ENCODE measurements at regions not wholly inside any gene's neighbourhood (a gene's known extent, or its start where the extent isn't known, plus 50 kb on each side); places are given as distances from the start of the nearest gene placed in this dataset.
"Not testable (repeated sequence)": the region's sequence is repeated elsewhere in the genome, so short reads cannot be mapped to it uniquely, and the experiment has no call there.

DNA sequence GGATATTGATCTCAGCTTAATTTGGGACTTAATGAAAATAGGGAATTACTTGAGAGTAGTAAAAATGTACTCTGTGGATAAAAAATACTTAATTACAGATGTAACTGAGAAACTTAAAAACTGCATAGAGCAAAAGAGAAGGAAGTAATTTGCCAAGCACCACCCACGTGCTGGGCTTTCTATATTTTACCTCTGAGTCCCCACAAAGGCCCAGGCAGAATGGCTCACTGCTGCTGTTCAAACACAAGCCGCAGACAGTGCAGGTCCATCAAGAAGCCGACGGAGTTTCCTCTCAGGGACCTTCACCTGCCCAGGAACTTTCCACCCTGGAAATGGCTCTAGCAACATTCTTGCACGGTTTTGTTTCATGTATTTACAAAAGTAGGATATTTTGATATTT is 77.2 kb upstream of the TRPM1 start:
- DNase-seq (ENCODE audit: low spot score) = no peak

DNA sequence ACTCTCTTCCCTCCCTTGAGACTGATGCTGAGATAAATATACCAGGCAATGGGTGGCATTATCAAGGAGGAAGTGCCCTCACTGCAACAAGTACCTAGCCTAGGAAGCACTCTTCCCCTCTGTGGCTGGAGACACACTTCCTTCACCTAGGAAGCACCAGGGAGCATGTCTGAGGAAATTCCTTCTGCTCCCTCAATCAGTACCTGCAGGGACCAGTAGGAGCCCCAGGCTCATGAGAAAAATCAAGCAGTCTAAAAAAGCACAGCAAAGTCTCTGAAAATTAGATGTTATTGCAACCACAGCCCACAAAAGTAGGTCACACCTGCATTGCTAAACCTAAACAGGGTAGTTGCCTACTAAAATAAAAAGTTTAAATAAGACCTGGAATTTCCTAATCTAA is 78.2 kb upstream of the TRPM1 start:
- DNase-seq (ENCODE audit: low spot score) = no peak

DNA sequence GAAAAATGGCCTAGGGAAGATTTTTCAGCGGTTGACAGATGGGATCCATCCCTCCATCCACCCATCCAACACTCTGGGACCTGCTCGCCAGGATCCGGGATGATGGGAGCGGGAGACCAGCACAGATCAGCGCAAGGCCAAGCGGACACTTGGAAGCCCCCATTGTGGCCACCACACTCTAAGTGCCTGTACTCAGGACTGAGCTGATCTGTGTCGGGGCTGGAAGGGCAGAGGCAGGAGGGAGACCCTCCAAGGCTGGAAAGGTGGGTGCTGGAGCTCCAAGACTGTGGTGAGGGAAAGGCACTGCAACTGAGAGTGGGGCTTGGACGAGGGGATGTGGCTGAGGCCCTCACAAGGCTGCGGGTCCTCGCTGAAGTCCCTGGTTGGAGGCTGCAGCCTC is 91.8 kb upstream of the TRPM1 start:
- DNase-seq (ENCODE audit: low spot score) = no peak

DNA sequence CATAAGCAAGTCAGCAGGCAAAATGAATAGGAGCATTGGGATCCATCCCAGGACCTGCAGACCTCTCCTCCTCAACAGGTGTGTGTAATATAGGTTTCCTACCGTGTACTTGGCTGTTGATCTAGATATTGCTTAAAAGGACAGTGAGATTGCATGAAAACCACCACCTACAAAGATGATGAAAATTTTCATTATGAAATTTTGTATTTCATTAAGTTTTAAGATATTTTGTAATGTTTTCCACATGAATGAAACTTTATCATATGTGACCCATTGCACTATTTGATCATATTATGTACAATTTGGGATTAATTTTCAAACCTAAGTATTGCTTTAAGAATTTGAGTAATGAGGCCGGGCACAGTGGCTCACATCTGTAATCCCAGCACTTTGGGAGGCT is 94.3 kb upstream of the TRPM1 start:
- no peak for DNase-seq (ENCODE audit: low spot score)

DNA sequence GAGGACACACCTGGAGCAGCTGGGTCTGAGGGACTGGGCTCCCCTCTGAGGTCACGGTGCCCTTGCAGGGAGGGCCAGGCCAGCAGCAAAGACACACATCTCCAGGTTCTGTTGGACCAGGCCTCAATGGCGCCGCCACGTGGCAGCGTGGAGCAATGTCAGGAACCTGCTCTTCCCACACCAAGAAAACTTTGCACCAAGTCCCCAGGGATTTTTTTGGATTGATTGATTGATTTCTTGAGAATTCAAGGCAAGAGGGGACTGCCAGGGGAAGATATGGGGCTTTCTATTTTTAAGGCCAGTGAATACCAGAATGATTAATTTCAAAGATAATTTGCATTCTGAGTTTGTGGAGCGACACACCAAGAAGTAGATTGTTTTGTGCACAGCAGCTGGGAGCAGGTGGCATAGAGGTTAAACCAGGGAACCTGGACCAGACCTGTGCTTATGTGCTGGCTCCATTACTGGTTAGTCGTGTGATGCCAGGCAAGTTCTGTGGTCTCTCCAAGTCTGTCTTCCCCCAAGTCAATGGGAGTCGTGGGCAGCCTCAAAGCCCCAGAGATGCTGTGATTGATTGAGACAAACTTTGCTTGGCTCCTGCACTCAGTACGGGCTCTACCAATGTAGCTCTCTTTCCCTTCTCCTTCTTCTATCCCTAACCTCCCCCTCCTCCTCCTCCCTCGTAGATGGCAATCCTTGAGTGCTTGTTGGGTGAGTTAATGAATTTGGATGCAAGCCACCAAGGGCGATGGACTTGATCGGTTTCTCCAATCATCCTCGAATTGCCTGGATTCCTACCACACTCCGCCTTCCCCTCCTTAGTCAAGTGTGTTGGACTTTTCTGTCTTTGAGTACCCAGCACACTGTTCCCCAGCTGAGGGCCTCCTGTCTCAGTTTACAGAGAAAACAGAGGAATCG is 96.2 kb upstream of the TRPM1 start:
- DNase-seq (ENCODE audit: low spot score) = peak; percentile 45

DNA sequence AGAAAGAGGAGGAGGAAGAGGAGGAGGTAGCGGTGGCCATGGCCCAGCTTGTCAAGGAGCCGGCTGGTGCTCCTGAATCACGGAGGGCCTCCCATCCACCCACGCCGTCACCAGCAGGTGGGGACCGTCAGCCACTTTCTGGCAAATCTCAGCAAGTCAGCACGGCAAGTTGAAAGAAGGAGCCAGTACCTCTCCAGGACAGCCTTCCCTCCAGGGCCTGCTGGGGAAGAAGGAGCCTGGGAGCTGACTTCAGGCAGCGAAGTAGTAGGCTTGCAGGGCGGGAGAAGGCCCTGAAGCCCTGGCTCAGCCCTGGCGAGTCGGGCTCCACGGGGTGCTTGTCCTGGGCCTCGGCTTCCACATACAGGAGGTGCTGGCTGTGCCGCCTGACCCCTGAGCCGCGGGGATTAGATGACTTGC is 99.2 kb upstream of the TRPM1 start:
- DNase-seq (ENCODE audit: low spot score) = peak; percentile 50

DNA sequence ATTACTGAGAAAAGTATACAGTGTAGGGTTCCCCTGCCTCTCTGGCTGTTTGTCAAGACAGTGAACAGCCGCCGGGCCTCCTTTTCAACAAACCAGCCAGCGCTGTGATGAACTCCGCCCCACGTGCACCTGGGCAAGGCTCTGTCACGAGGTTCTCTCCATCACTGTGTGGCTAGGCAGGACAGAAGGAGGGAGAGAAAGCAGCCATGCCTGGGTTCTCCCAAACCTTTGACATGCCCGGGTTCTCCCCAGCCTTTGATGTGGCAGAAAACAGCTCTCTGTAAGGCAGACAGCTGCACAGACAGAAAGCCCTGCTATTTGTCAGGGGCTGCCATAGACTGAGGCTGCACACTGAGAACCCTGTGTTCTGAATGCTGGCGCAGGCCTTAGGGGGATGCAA is 101.4 kb upstream of the TRPM1 start:
- DNase-seq (ENCODE audit: low spot score) = no peak

DNA sequence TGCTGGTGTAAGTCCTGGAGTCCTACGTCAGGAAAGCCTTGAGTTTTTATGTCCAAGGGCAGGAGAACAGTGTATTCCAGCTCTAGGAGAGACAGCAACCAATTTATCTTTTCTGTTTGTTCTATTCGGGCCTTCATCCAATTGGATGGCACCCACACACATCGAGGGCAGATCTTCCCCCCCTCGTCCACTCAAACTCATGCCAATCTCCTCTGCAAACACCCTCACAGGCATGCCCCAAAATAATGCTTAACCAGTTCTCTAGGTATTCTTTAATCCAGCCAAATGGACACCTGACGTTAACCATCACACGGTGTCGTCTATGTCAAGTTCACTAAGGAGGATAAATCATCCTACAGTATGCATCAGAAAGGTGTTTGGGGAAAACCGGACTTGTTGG is 102.5 kb upstream of the TRPM1 start:
- no peak for DNase-seq (ENCODE audit: low spot score)

DNA sequence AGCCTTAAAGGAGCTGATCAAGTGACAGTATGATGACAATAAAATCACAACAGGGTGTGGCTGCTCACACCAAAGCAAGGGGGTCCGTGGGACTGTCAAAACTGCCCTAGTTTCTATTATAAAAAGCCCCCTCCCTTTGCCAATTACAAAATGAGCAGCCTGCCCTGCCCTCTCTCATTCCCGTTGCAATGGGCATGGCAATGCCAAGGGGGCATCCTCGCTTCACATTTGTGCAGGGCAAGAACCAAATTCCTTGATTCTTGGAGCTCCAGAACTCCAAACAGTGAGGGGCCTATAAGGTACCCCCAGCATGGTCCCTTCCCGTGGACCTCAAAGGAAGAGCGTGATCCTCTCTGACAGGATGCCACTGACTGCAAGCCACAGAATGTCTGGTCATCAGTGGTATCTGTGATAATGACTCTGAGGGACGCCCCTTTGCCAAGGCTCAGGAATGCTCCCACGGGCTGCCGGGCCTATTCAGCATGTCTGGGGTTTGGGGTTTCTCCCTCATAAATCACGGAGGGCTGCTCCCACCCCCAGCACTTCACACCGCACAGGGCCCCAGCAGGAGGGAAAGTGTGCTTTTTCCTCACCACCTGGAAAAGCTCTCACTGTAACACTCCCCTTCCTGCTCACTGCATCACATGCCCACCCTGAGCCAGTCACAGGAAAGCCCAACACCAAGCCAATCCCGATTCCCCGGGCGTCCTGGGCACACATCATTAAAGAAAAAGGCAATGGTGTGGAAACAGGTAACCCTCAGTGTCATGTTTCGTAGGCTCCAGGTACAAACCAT is 105.1 kb upstream of the TRPM1 start:
- DNase-seq (ENCODE audit: low spot score) = no peak

DNA sequence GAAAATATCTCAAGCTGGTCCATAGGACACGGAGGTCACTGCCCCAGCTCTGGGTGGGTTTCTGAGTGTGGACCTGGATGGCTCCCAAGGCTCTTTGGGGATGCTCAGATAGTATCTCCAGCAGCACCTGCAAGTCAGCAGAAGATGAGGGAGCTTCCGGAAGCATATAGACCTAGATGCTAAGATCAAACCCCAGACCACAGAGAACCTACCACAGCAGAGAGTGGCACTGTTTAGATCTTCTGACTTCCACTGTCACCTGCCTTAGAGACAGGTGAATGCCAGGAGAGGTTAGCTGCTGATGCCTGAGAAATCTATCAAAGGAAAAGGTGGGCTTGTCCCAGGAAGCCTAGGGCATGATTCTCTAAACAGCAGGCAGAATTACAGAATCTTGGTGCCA is 105.7 kb upstream of the TRPM1 start:
- no peak for DNase-seq (ENCODE audit: low spot score)

DNA sequence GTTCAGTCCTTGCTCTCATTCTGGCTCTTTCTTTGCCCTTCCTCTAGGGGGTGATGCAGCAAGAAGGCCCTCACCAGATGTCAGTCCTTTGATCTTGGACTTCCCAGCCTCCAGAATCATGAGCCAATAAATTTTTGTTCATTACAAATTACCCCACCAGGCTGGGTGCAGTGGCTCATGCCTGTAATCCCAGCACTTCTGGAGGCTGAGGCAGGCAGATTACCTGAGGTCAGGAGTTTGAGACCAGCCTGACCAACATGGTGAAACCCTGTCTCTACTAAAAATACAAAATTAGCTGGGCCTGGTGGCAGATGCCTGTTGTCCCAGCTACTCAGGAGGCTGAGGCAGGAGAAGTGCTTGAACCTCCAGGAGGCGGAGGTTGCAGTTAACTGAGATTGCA is 106.3 kb upstream of the TRPM1 start:
- DNase-seq (ENCODE audit: low spot score) = not testable (repeated sequence)

DNA sequence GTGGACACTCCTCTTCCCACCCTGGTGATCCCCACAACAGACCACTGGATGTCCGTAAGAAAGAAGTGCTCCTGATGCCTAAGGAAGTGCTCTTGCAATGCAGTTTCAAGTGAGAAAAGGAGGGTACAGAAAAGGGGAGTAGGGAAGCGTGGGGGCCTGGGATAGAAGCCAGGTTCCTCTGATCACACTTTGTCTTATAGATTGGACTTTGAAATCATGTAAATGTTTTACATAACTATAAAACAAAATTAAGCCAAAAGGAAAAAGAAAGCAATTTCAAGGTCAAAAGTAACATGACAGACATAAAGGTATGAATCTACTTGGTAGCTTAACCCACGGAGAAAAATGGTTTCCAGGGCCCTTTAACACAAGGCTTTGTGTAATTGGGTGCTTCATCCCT is 107.3 kb upstream of the TRPM1 start:
- DNase-seq (ENCODE audit: low spot score) = no peak

DNA sequence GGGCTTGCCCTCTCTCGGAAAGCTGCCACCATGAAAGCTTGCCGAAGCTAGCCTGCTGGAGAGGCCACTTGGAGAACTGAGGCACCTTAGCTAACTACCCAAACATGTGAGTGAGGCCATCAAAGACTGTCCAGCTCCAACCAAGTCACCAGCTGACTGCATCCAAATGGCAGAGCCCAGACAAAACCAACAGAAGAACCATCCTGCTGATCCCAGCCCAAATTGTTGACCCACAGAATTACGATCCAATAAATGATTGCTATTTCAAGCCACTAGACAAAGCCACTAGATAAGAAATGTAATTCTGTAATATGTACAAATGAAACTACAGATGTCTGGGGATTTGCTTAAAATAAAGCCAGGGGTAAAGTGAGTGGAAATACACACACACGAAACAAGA is 109.8 kb upstream of the TRPM1 start:
- no peak for DNase-seq (ENCODE audit: low spot score)

DNA sequence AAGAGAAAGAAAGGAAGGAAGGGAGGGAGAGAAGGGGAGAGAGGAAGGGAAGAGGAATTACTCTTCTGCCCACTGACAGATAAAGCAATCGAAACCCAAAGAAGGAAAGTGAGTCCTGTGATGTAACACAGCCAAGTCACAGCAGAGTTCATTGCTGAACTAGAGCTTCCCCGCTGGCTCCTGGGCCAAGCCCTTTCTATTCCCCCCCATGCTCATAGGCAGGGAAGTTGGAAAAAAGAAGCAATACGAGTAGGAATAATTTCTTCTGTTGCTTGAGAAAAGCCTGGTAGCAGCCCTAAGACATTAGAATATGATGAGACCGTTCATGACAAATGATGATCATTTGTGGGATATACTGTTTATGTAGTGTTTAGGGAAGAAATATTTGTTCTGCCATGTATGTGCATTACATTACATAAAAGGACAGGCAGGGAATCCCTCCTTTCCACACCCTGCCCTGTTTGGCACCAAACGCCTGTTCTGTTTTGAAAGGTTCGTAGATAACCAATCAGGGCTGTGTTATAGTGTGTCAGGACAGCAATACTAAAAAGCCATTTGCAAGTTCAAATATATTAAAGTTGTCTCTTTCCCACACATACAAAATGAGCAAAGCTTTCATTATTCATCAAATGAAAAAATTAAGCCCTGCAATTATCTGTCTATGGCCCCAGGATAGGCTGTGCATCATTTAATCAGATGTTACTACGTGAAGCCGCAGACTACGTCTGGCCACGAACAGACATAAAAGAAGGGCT is 111.0 kb upstream of the TRPM1 start:
- DNase-seq (ENCODE audit: low spot score) = no peak

DNA sequence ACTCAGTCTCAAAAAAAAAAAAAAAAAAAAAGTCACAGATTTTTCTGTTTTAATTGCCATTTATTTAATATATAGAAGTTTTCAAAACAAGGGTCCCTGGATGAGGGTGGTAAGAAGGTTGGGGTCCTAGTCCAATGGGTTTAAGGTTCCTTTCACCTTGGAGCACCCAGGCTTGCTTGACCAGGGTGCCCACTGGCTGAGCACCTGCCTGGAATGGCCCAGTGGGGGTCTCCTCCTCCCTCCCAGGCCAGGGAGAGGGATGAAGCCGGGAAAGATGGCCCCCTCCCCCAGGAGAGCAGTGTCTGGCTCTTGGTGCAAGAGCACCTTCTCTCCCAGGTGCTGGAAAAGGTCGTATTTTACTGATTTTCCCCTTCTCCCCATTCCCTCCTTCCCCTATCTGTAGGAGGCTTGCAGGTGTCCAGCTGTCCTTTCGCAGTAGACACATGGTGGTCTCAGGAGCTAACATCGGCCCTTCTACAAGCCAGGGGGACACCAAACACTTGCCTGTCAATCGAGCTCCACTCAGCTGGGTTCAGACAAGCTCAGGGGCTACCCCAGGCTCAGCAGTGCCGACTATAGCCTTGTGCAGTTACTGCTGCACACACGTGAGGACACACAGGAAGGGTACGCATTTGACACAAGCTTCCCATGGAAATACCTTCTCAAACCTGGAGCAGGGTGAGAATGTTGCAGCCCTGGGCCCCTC is 112.3 kb upstream of the KLF13 start:
- no peak for DNase-seq (ENCODE audit: low spot score)

DNA sequence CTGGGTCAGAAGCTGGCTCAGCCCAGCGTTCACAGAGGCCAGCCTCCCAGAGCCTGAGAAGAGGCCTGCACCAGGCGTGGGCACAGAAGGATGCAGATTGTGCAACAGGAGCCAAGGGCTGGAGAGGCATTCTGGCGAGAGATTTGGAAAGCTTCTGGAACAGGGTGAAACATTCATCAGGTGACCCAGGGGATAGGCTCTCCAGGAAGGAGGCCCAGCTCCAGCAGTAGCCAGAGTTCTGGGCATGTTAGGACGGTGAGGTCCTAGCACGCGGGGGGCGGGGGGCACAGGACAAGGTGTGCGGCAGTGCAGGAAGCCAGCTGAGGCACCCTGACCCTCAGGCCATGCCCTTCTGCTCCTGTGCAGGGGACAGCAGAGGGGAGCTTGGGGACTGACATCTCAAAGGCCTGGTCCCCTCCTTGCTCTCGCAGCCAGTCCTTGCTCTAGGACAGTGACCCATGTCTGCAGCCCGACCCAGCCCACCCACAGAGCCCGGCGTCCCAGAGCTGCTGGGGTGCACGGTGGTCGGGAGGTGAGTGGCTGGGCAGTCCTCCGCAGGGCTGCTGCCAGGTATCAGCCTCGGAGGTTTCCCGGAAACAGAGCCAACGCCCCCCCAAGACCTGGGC is 111.7 kb upstream of the KLF13 start:
- DNase-seq (ENCODE audit: low spot score) = no peak

DNA sequence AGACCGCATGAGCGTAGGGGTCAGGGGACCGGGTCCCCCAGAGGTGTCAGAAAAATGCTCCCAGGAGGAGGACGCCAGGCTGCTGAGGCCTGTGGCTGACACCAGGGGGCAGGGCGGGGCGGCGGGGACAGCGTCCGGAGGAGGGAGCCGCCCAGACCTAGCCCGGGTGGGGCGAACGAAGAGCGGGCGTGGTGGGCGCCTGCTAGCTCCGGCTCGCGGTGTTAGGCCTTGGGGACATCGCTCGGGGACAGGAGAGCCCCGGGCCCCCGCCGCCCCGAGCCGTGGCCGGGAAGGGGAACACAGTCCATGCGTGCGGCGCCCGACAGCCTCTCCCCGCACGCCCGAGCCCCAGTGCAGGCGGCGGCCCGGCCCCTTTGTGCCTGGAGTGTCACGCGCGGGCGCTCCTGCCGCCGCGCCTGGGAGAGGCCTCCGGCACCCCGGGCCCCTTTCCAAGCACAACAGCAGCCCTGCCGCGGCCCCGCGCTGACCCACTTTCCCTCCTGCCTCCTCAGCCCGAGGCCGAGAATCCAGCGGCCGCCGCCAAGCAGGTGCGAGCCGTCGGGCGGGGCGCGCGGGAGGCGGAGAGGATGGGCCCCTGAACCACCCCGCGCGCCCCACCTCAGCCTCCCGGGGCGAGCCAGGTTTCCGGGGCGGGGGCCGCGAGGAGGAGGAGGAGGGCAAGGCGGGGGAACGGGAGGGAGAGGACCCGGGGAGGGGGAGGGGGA is 111.0 kb upstream of the KLF13 start:
- DNase-seq (ENCODE audit: low spot score) = peak; percentile 88

DNA sequence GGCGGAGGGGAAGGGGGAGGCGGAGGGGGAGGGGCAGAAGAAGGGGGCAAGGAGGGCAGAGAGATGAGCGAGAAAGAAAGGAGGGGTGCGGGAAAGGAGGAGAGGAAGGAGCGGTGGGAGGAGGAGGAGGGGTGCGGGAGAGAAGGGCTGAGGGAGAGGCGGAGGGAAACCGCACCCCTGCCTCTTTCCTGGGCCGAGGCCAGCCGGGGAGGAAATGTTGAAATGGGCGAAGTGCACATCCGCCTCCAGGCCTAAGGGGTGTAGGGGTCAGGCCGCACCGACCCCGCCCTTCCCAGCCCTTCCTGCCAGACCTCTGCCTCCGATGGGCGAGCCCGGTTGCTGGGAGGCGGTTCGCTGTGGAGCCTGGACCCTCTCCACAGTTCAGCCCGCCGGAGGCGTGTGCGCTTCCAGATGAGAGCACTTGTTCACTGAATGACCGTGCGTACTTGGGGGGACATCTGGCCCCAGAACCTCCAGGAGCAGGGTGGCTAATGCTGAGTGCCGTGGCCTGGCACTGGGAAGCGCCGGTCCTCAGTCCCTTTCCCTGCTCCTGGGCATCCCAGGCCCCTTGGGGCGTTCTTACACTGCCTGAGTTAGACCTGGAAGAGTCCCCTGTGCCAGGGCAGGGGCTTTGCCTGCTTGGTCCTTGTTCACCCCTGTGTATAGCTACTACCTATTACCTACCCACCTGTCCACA is 110.3 kb upstream of the KLF13 start:
- DNase-seq (ENCODE audit: low spot score) = peak; percentile 65

DNA sequence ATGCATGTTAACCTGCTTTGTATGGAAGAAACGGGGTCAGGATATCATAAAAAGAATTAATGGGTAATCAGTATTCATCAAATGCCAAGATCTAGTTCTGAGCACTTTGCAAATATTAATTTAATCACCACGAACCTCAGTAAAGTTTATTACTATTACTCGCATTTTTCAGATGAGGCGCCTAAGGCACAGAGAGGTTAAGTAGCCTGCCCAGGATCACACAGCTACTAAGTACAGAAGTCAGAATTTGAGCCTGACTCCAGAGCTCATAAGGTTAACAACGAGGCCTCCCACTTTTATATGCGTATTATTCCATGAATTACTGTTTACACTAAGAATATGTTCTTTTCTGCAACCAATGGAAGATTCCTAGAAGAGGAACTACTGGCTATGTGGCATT is 109.6 kb upstream of the KLF13 start:
- no peak for DNase-seq (ENCODE audit: low spot score)
